Tibial artery (tissue), 4 donors: ENCODE measurements at regions not wholly inside any gene's neighbourhood (a gene's known extent, or its start where the extent isn't known, plus 50 kb on each side); places are given as distances from the start of the nearest gene placed in this dataset.

ENCODE experiments used
- DNase-seq, 2 donors: peaks; one replicate each; pipeline ENCODE4 v3.0.0-alpha.2; 2019
- H3K27ac ChIP-seq, 2 donors: fragments of 200-600 bp; sonication (generic) in 1 of 2; 1 replicate in 1 of 2; 2 replicates in 1 of 2; pipeline ENCODE4 v1.5.1; 2018 to 2019; ENCODE audit warnings: mild to moderate bottlenecking in 1 of 2
- H3K27me3 ChIP-seq, 2 donors: fragments of 200-600 bp; sonication (generic) in 1 of 2; one replicate each; pipeline versions ENCODE4 v1.5.1 to v1.6.0; 2016 to 2019
- H3K36me3 ChIP-seq, 3 donors: fragments of 200-600 bp; sonication (generic) in 2 of 3; one replicate each; pipeline ENCODE4 v1.5.1; 2016 to 2019; ENCODE audit warnings: mild to moderate bottlenecking in 2 of 3
- H3K4me1 ChIP-seq, 4 donors: fragments of 200-600 bp; sonication (generic) in 2 of 4; 1 replicate in 3 of 4; 2 replicates in 1 of 4; pipeline ENCODE4 v1.5.1; 2016 to 2019
- H3K4me3 ChIP-seq, 2 donors: fragments of 200-600 bp; sonication (generic) in 1 of 2; 1 replicate in 1 of 2; 2 replicates in 1 of 2; pipeline ENCODE4 v1.5.1; 2018 to 2019; ENCODE audit warnings: mild to moderate bottlenecking in 2 of 2
- H3K9me3 ChIP-seq, 3 donors: fragments of 200-600 bp; sonication (generic) in 1 of 3; one replicate each; pipeline ENCODE4 v1.5.1; 2016 to 2019
- intact Hi-C: fragments of 100-400 bp; cut with DNase I; formaldehyde crosslinking; loops from one replicate; pipeline ENCODE4 v1.15.0; 2023; ENCODE audit warnings: low total_unique reads
- TF ChIP-seq, protein P1 (sequence below), 2 experiments: fragments of 200-600 bp in 1 of 2; fragments of 450-650 bp in 1 of 2; IDR thresholded peaks; one replicate each; pipeline ENCODE4 v1.5.1; 2017 to 2019; ENCODE audit warnings: antibody characterized with exemption in 2 of 2, mild to moderate bottlenecking in 1 of 2, moderate library complexity in 1 of 2

DNA sequence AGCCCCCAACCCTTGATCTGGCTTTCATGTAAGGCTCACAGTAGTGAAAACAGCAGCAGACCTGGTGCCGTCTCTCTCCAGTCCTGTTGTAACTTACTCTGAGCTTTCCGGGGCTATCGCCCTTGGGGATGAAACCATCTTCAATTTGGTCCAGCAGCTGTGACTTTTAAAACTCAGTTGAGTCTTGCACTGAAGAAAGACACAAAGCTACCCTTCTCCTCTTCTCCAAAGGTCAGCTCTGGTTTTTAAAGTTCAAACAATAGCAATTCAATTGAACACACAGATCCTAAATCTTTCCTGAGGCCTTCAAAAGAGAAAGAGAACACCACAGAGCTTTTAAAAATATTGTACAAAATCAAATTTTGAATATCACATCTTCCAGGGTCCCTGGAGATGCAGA lies 83.5 kb downstream of the SNX5 start:
- H3K36me3 ChIP-seq = no peaks in the 10 kb centered on the region
- H3K4me1 ChIP-seq = peaks cover 0 to 7% (median 0%) of the 10 kb centered on the region in 4 donors
- peak in 1 of 2 donors; percentile 20 for DNase-seq
- no peak overlapping the region for H3K4me3 ChIP-seq
- H3K27ac ChIP-seq = no peak overlapping the region
- H3K9me3 ChIP-seq = peaks cover 0 to 6% (median 0%) of the 10 kb centered on the region in 3 donors
- intact Hi-C loops = no loop called here
- H3K27me3 ChIP-seq = no peaks in the 10 kb centered on the region
- TF ChIP-seq, protein P1, sequence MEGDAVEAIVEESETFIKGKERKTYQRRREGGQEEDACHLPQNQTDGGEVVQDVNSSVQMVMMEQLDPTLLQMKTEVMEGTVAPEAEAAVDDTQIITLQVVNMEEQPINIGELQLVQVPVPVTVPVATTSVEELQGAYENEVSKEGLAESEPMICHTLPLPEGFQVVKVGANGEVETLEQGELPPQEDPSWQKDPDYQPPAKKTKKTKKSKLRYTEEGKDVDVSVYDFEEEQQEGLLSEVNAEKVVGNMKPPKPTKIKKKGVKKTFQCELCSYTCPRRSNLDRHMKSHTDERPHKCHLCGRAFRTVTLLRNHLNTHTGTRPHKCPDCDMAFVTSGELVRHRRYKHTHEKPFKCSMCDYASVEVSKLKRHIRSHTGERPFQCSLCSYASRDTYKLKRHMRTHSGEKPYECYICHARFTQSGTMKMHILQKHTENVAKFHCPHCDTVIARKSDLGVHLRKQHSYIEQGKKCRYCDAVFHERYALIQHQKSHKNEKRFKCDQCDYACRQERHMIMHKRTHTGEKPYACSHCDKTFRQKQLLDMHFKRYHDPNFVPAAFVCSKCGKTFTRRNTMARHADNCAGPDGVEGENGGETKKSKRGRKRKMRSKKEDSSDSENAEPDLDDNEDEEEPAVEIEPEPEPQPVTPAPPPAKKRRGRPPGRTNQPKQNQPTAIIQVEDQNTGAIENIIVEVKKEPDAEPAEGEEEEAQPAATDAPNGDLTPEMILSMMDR (IDR thresholded peaks at IDR 0.05) = no peak

DNA sequence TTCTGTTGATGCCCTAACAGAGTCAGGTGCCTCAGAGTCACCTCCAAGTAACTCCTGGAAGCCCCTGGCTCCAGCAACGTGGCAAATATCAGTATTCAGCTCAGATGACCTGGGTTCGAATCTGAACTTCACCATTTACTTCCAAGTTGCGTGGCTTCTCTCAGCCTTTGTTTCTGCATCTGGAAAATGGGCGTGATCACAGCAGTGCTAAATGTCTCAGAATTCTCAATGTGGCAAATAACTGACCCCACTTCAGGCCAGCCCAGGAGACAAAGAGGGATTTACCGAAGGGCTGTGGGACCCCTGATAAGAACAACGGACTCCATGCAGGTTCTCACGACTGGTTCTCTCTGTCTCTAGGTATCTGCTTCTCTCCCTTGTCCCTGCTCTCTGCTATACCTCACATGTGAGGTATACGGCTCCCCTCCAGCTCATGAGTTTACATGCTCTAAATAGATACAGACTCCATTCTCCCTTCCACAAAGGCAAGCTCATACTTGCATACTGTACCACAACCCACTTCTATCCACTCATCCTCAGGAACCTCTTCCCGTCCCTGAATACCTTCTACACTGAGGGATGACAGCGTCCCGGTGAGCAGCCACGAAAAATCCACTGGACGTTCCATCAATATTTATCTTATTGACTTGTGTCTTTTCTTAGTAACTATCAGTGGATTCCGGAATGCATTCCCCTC lies 84.1 kb downstream of the SNX5 start:
- Histone ChIP-seq H3K9me3 (no peaks in the 10 kb centered on the region), H3K27me3 (no peaks in the 10 kb centered on the region), H3K4me1 (peaks cover 0 to 7% (median 0%) of the 10 kb centered on the region in 4 donors), H3K27ac (no peak overlapping the region), H3K4me3 (no peak overlapping the region), H3K36me3 (no peaks in the 10 kb centered on the region)
- TF ChIP-seq, protein P1 (IDR thresholded peaks at IDR 0.05) = no peak
- DNase-seq = peak in 1 of 2 donors; percentile 12
- intact Hi-C loops = no loop called here

DNA sequence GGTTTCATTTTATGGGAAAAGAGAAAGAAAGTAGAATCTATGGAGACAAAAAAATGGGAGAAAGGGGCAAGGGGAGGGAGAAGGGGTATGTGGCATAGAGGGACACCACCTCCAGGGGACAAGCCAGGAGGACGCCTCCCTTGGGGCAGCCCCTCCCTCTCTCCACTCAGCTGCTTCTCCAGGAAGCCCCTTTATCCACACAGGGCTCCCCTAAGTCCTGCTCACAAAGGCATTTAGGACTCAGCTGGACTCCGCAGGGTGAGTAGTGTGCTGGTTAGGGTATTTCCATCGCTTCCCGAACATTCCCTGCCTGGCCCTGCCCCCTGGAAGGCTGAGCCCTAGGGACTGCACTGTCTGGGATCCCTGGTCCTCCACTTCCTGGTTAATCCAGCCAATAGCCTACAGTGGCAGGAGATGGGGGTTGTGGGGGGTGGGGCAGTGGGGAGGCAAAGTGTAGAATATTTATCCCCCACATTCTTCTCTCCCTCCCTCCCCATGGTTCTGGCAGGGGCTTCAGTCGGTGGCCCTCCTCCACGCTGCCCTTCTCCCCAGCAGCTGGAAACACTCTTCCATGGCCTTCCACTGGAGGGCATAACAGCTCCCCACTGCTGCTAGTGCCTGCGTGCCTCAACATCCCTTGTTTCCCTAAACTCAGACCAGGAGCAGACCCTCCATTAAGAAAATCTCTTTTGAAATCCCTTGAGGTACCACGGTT lies 84.8 kb downstream of the SNX5 start:
- TF ChIP-seq, protein P1 (IDR thresholded peaks at IDR 0.05) = no peak
- Histone ChIP-seq H3K27me3 (no peaks in the 10 kb centered on the region), H3K27ac (no peak overlapping the region), H3K36me3 (no peaks in the 10 kb centered on the region), H3K4me1 (peaks cover 0 to 7% (median 0%) of the 10 kb centered on the region in 4 donors), H3K4me3 (no peak overlapping the region), H3K9me3 (no peaks in the 10 kb centered on the region)
- intact Hi-C loops = no loop called here
- DNase-seq = peak in 1 of 2 donors; percentile 27

DNA sequence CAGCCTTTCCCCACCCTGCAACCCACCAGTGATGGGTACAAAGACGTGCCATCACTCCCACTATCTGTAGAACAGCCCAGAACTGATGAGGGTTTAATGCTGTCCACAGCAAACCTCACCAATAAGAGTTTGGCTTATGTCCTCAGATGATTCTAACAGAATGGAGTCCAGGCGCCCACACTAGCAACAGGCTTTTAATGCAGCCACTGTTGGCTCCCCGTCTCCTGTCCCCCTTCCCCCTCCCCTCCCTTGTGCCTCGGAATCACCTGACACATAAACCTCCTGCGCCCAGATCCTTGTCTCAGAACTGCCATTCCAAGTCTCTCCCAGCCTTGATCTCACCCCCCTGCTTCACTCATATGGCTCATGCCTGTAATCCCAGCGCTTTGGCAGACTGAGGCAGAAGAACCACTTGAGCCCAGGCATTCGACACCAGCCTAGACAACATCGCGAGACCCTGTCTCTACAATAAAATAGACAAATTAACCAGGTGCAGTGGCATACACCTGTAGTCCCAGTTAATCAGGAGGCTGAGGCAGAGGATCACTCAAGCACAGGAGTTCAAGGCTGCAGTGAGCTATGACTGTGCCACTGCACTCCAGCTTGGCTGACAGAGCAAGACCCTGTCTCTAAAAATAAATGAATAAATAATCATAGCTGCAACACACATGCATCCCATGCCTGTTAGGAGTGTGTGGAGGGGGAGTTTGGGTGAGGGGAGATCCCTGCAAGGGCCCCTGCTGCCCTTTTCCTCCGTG lies 85.6 kb downstream of the SNX5 start:
- TF ChIP-seq, protein P1 (IDR thresholded peaks at IDR 0.05) = no peak
- Histone ChIP-seq H3K36me3 (no peaks in the 10 kb centered on the region), H3K9me3 (no peaks in the 10 kb centered on the region), H3K4me3 (no peak overlapping the region), H3K4me1 (peaks cover 0 to 7% (median 0%) of the 10 kb centered on the region in 4 donors), H3K27me3 (no peaks in the 10 kb centered on the region), H3K27ac (no peak overlapping the region)
- intact Hi-C loops = no loop called here
- DNase-seq = peak in 1 of 2 donors; percentile 25

DNA sequence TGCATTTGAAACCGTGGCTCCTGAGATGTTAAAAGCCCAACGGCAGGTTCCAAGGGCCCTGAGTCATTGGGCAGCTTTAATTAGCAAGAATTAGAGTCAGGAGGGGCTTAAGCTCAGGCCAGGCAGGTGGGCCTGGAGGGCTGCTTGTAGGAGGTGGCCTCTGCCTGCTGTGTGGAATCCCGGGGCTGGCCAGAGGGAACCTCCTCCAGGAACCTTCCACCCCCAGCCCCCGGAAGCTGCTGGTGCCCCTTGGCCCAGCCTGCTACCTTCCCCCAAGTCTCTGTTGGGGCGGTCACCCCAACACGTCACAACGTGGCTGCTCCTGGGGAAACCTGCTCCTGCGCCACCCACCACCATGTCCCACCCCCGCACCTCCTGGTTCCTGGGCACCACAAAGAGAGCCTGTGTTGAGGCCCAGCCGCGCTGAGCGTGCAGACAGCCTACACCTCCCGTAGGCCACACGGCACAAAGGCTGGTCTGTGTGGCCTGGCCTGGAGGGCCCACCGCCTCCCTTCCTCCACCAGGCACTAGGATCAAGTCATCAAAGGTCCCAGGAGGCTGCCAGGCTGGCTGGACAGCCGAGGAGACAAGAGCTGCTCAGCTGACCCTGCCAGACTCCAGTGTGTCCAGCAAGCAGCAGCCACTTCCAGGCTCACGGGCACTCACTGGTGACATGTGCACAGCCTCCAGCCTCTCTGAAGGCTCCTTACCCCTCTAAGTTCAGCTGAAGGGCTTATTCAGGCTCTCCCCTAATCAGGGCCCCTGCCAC lies 86.3 kb downstream of the SNX5 start:
- Histone ChIP-seq H3K27me3 (no peaks in the 10 kb centered on the region), H3K4me3 (no peak overlapping the region), H3K4me1 (peaks cover 0 to 7% (median 0%) of the 10 kb centered on the region in 4 donors), H3K27ac (no peak overlapping the region), H3K9me3 (no peaks in the 10 kb centered on the region), H3K36me3 (no peaks in the 10 kb centered on the region)
- peak in 1 of 2 donors; percentile 48 for DNase-seq
- TF ChIP-seq, protein P1 (IDR thresholded peaks at IDR 0.05) = no peak
- intact Hi-C loops = no loop called here
